GM21515 (cell line): ENCODE measurements at regions not wholly inside any gene's neighbourhood (a gene's known extent, or its start where the extent isn't known, plus 50 kb on each side); places are given as distances from the start of the nearest gene placed in this dataset.

ENCODE experiments used
- ATAC-seq: cut with Tn5 transposase; IDR thresholded peaks from one replicate; pipeline ENCODE4 v1.9.1; 2021; ENCODE audit not compliant: unreplicated experiment

- no peak for ATAC-seq
These were observed 289.2 kb downstream of the EFNB2 start for GRCh38 chr13:106246242-106246641.

- ATAC-seq: no peak
These were observed 292.4 kb downstream of the EFNB2 start for GRCh38 chr13:106243011-106243565.

- no peak for ATAC-seq
These were observed 293.2 kb downstream of the EFNB2 start for GRCh38 chr13:106241974-106242953.

GRCh38 chr13:106238690-106239089, 296.8 kb downstream of the EFNB2 start:
- no peak for ATAC-seq

GRCh38 chr13:106234636-106235035, 300.8 kb downstream of the EFNB2 start:
- no peak for ATAC-seq

GRCh38 chr13:106233134-106233735, 302.2 kb downstream of the EFNB2 start:
- no peak for ATAC-seq

DNA sequence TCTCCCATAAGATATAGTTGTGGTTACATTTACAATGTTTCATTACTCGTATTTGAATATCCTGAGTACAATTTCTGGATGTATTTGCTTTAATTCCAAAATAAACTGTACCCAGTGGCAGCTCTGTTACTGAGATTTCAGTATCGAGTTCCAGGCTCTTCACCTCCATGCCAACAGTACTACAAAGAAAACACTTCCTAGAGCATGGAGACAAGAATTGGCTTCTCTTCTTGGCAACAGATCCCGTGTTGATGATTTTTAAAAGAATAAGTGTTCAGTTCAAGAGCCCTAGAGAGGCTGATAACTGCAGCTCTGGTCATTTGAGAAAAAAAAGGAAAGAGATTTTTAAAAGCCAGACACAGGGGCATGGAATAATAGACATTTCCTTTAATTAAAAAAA, 302.8 kb downstream of the EFNB2 start:
- ATAC-seq: no peak

DNA sequence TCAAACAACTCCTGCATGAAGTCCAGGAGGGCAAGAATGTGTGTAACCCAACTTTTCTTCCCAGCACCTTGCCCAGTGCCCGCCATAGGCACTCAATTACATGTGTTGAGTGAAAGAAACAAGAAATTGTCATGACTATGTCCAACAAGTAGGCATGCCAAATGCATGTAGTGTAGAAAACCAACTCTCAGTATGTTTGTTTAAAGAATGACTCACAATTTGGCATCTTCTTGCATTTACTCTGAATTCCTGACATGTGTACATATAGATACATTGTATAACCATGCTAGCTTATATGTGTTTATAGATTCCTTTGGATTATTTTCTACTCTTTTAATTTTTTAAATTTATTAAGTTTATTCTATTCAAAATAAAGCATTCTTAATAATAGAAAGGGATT, 305.0 kb downstream of the EFNB2 start:
- ATAC-seq: no peak

DNA sequence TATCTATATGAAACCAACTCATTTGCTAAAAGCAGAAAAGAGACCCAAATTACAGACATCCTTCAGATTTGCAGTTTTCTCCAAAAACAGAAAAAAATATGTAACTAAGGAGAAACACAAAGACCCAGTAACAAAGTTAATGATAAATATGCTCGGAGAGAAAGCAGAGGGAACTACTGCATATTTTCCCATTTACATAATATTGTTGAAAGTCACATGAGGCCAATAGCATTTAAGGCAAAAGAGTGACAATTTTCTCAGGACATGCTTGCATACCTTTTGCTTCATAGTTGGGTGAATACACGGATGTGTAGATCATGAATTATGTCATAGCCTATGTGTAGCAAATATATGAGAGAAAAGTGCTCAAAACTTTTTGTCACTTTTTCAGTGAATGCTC, 310.3 kb downstream of the EFNB2 start:
- ATAC-seq: no peak

GRCh38 chr13:106220211-106220610, 315.3 kb downstream of the EFNB2 start:
- ATAC-seq: no peak

DNA sequence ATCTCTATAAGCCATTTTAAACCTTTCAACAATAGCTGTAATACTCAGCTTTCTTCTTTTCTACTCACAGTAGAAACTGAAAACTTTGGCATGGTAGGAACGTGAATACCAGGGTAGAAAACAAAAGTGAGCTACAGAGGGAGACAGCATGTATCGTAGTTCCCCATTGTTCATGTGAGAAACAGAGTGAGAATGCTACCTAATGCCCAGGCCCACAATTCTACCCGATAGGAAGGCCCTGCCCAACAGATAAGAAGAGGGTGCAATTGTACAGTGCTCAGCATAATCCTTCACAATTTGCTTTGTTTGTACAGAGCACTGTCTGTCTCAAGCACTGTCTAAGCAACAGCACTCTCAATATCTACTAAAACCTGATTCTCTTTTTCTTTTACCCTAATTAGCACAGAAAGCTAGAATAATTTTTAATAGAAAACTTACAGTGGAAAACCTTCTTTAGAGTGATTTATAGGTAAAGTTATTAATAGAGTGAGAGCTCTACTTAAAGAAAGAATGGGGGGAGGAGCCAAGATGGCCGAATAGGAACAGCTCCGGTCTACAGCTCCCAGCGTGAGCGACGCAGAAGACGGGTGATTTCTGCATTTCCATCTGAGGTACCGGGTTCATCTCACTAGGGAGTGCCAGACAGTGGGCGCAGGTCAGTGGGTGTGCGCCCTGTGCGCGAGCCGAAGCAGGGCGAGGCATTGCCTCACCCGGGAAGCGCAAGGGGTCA, 322.3 kb downstream of the EFNB2 start:
- ATAC-seq: no peak

DNA sequence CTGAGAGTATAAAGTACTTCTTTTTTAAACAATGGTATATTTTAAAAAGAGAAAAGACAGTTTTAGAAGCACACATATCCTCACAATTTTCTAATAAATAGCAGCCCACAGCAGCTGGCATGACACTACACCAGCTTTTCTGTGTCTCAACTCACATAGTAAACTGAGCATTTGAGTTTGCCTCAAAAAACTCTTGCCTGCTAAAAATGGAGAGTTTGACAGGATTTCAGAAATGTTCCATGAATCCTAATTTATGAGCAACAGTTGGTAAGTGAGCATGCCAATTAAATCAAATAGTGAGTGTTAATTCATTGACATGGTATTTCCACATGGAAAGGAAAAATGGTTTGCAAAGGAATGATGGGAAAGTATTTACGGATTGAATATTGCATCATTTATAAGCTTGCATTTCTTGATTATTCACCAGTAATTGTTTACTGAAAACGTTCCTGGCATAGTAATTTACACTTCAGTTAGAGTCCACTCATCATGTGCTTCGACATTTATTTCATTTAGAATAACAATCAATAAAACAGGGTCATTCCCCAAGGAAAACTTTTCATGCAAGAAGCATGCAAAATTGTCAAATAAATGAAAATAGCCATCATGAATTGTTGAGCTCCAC, 323.0 kb downstream of the EFNB2 start:
- no peak for ATAC-seq

GRCh38 chr13:106210324-106210723, 325.1 kb downstream of the EFNB2 start:
- ATAC-seq: no peak

GRCh38 chr13:106205871-106206270, 329.6 kb downstream of the EFNB2 start:
- no peak for ATAC-seq

- ATAC-seq: no peak
These were observed 338.0 kb downstream of the EFNB2 start for GRCh38 chr13:106197496-106197895.

GRCh38 chr13:106187501-106188095, 347.9 kb downstream of the EFNB2 start:
- no peak for ATAC-seq

DNA sequence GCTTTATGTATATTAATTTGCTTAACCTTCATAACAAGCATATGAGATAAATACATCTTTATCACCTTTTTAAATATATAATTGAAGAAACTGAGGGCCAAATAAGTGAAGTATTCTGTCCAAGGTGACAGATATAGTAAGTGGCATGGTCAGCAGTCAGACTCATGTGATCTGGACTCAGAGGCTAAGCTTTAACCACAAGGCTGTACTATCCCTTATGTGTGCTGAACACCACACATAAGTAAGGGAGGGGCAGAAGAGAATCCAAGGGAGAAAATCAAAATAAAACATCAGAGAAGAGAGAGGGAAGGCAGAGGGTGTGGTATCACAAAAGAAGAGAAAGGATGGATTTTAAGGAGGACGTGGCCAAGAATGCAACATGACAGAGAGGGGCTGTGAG, 348.4 kb downstream of the EFNB2 start:
- ATAC-seq: no peak

GRCh38 chr13:106186366-106187030, 349.0 kb downstream of the EFNB2 start:
- no peak for ATAC-seq

- ATAC-seq: no peak
These were observed 350.7 kb downstream of the EFNB2 start for GRCh38 chr13:106184790-106185189.
